Spinal cord (tissue), 10 donors: ENCODE measurements at regions not wholly inside any gene's neighbourhood (a gene's known extent, or its start where the extent isn't known, plus 50 kb on each side); places are given as distances from the start of the nearest gene placed in this dataset. TPM values are rescaled to one million over a fixed set of nuclear protein-coding genes. Genes with fewer than 3 reads are reported as not detected.

Experiments used
- DNase-seq, 6 donors: peaks; one replicate each; pipeline versions ENCODE4 v3.0.0 to v3.0.0-alpha.2; 2013 to 2015; ENCODE audit warnings: low spot score in 6 of 6, low read depth in 4 of 6
- H3K27ac ChIP-seq: one replicate; pipeline ENCODE4 v1.5.1; 2013; ENCODE audit warnings: low read depth, low read length, control low read depth
- H3K27me3 ChIP-seq: one replicate; pipeline ENCODE4 v1.6.1; 2013; ENCODE audit warnings: low read length; ENCODE audit not compliant: control insufficient read depth, insufficient read depth
- H3K36me3 ChIP-seq: one replicate; pipeline ENCODE4 v1.6.1; 2013; ENCODE audit warnings: low read length; ENCODE audit not compliant: control insufficient read depth, insufficient read depth
- H3K4me1 ChIP-seq: one replicate; pipeline ENCODE4 v1.6.1; 2013; ENCODE audit warnings: low read length; ENCODE audit not compliant: control insufficient read depth, insufficient read depth
- H3K4me3 ChIP-seq: one replicate; pipeline ENCODE4 v1.5.1; 2013; ENCODE audit warnings: low read depth, low read length, control low read depth
- H3K9me3 ChIP-seq: one replicate; pipeline ENCODE4 v1.6.1; 2013; ENCODE audit warnings: low read length; ENCODE audit not compliant: control insufficient read depth, insufficient read depth
- WGBS: methylation state at CpG from one replicate; pipeline ENCODE4 v1.1.5; 2013; ENCODE audit warnings: missing lambda C conversion rate; ENCODE audit not compliant: insufficient coverage; 5-methylcytosine and 5-hydroxymethylcytosine counted together
- small RNA-seq: library from RNA; depleted of rRNA; stranded (forward); fragments of <200 nt; gene quantifications from one replicate; pipeline ENCODE3, GENCODE V24; 2014; ENCODE audit warnings: low replicate concordance
- donor health status: healthy.

DNA sequence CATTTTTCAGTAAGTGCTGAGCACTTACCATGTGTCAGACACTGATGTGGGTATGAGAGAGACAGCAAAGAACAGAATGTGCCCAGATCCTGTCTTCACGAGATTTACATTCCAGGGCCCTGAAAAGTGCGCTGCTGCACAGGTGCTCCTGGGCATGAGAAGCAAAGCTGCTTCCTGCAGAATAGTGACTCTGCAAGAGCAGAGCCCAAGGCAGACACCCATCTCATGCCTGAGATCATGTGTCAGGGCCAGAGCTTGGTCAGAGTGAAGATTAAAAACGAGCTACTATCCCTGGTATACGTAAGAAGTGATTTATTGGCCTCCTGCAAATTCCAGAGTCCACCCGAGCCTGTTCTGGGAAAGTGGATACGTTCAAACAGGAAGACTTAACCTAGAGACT is 824.4 kb downstream of the GRID1 start:
- H3K27me3 ChIP-seq, result no peaks in the 10 kb centered on the region
- DNase-seq, result peak in 1 of 6 donors; percentile 54
- H3K9me3 ChIP-seq, result no peaks in the 10 kb centered on the region
- H3K4me1 ChIP-seq, result peaks cover 2% of the 10 kb centered on the region
- no peaks in the 10 kb centered on the region for H3K36me3 ChIP-seq
- H3K4me3 ChIP-seq, result no peak overlapping the region
- H3K27ac ChIP-seq, result no peak overlapping the region
- 57% methylated on average over 4 of the region's 6 CpGs for WGBS

DNA sequence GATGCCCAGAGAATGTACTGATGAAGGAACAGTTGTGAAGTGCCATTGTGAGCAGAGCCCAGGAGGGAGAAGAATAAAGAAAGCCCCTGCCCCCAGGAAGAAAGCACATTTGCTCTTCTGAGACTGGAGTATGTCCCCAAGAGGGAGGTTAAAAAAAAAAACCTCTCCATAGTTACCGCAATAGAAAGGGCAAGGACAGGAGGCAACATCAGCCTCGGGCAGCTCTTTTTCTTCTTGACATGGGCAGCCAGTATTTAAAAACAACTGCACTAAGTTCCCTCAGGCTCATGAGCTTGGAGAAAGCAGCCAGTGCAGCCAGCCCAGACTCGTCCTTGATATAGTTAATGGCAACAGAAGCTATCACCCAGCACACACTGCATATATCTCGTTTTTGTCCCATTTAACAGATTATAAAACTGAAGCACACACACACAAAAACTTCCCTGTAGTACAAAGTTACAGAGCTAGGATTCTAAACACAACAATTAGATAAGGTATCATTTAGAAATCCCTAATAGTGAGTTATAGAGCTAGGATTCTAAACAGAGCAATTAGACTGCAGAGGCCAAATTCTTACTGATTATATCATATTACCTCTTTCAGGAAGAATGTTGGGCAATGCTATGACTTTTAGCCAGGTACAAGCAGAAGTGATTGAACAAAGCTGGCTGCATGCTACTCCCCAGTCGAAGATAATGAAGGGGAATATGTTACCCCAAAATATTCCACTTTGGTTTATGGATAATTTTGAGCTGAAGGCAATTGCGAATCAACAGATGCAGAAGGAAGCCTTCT is 823.5 kb downstream of the GRID1 start:
- DNase-seq, result peak in 1 of 6 donors; percentile 42
- Histone ChIP-seq H3K27me3 (no peaks in the 10 kb centered on the region), H3K9me3 (no peaks in the 10 kb centered on the region), H3K36me3 (no peaks in the 10 kb centered on the region), H3K27ac (no peak overlapping the region), H3K4me1 (peaks cover 2% of the 10 kb centered on the region), H3K4me3 (no peak overlapping the region)
- 31% methylated on average over 4 of the region's 6 CpGs for WGBS

DNA sequence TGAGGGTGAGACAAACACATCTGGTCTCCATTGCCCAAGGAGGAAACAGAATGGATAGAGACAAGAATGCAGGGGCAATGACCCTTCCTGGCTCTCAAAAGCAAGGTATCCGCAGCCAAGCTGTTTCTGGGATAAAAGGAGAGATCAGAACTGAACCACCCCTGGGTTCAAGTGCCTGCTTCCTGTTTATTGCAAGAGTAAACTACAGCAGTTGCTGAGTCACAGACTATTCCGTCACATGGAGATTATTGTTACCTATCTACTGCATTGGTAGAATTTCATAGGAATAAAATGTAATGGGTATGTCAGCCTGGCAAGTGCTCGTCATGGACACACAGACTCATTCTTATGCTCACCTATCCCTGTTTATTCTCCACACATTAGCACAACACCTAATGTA is 821.6 kb downstream of the GRID1 start:
- Histone ChIP-seq H3K9me3 (no peaks in the 10 kb centered on the region), H3K4me3 (no peak overlapping the region), H3K36me3 (no peaks in the 10 kb centered on the region), H3K4me1 (peaks cover 2% of the 10 kb centered on the region), H3K27ac (no peak overlapping the region), H3K27me3 (no peaks in the 10 kb centered on the region)
- WGBS, result 97% methylated on average over 2 of the region's 3 CpGs
- no peak for DNase-seq

DNA sequence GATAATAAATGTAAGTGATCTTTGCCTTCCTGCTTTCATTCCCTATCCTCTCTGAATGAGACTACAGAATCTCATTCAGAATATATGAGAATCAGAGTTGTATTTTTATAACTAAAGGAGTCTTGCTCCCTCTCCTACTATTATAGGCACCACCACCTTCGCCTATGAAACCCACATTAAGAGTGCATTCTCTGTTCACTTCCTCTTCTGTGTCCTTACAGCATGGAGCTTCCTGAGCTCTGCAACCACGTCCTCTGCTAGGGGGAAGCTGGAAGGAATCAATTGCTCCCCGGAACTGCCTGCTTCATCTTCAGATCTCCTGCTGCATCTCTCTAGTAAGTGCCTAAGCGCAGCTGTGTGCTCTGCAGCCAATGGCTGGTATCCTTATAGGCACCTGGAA is 820.7 kb downstream of the GRID1 start:
- Histone ChIP-seq H3K9me3 (no peaks in the 10 kb centered on the region), H3K4me1 (peaks cover 2% of the 10 kb centered on the region), H3K4me3 (no peak overlapping the region), H3K27me3 (no peaks in the 10 kb centered on the region), H3K27ac (no peak overlapping the region), H3K36me3 (no peaks in the 10 kb centered on the region)
- DNase-seq, result peak in 1 of 6 donors; percentile 78
- 68% methylated on average over 3 of the region's 4 CpGs for WGBS

DNA sequence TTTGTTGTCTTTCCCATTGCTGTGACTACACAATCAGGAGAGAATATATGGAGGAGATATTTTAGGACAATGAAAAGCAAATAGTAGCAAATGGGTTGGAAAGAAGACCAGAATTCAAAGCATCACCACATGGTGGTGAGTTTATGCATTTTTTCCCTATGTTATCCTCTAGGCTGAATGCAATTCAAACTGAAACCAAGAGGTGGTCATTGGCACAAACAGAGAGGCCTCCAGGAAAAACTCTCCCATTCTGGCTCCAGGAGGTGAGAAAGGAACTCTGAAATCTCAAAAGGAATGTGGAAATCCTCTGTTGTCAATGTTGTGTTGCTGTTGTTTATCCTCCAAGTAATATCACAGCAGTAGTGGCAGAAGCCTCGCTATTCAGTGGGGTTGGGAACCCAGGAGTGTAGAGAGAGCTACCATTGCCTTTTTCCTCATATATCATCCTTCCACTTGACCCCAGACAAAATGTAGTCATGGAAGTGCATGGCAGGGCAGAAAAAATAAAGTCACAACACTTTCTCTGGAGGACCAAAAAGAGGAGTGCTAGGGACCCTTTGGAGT is 819.1 kb downstream of the GRID1 start:
- Histone ChIP-seq H3K9me3 (no peaks in the 10 kb centered on the region), H3K4me3 (no peak overlapping the region), H3K27ac (no peak overlapping the region), H3K27me3 (no peaks in the 10 kb centered on the region), H3K36me3 (no peaks in the 10 kb centered on the region), H3K4me1 (peaks cover 2% of the 10 kb centered on the region)
- no CpG with 5 or more reads among the region's 1 CpG for WGBS
- no peak for DNase-seq

DNA sequence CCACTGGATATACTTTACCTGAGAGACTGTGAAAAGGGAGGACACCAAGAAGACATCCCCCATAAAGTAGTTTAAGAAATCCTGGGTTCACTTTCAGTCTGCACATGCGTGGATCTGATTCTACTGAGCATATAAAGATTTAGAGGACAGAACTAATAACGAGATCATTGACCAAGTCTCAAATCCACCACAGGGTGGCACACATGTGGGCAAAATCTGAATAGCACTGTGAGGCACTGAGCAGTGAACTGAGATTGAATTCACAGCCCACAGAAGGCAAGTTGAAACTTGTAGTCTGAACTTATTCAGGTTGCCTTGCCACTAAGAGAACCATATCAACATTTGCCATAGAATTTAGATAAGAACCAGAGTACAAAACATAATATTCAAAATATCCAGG is 818.6 kb downstream of the GRID1 start:
- peaks cover under 1% of the 10 kb centered on the region for H3K4me1 ChIP-seq
- H3K4me3 ChIP-seq, result no peak overlapping the region
- H3K36me3 ChIP-seq, result no peaks in the 10 kb centered on the region
- H3K9me3 ChIP-seq, result no peaks in the 10 kb centered on the region
- WGBS, result 33% methylated on average over 1 of the region's 2 CpGs
- H3K27ac ChIP-seq, result no peak overlapping the region
- H3K27me3 ChIP-seq, result no peaks in the 10 kb centered on the region
- DNase-seq, result peak in 5 of 6 donors; percentile 21 to 91 (median 46)

Small RNAs in the stretch of these regions (small RNA-seq; reads per million reads assigned to genes)
- not detected for gene RNU6-325P
